IMR-90 (cell line): ENCODE measurements at regions not wholly inside any gene's neighbourhood (a gene's known extent, or its start where the extent isn't known, plus 50 kb on each side); places are given as distances from the start of the nearest gene placed in this dataset.

ENCODE experiments used
- ATAC-seq: fragments of 200-7000 bp; cut with Tn5 transposase; 2 replicates; pipeline ENCODE4 v1.9.1; 2020; ENCODE audit warnings: low read depth, mild to moderate bottlenecking, moderate library complexity
- BruUV-seq: library from RNA; stranded (reverse); fragments of 400-500 nt; replicated peaks from 2 replicates; lab custom pipeline; 2021; lab: Mats Ljungman, UMichigan
- CTCF ChIA-PET: fragments of 300-600 bp; formaldehyde crosslinking; extraction: SDS; loops from one replicate; lab custom pipeline; 2021; ENCODE audit warnings: antibody characterized with exemption; lab: Yijun Ruan, JAX
- POLR2A ChIA-PET: fragments of 300-600 bp; sonication (Branson Sonifier 250); formaldehyde crosslinking; loops from one replicate; lab custom pipeline; 2022; ENCODE audit warnings: antibody characterized with exemption; ENCODE audit not compliant: unreplicated experiment; lab: Charles Lee
- DNase-seq: peaks from one replicate; pipeline ENCODE4 v3.0.0; 2013
- H2AFZ ChIP-seq: replicated peaks from 2 replicates; pipeline ENCODE3; 2013; ENCODE audit warnings: low read length, mild to moderate bottlenecking; ENCODE audit not compliant: poor library complexity
- H2AK5ac ChIP-seq: 2 replicates; pipeline ENCODE4 v1.6.1; 2013; ENCODE audit warnings: low read depth, low read length, inconsistent platforms
- H2AK9ac ChIP-seq: replicated peaks from 2 replicates; pipeline ENCODE3; 2013; ENCODE audit warnings: mild to moderate bottlenecking, low read depth, low read length, moderate library complexity; ENCODE audit not compliant: poor library complexity
- H2BK120ac ChIP-seq: 2 replicates; pipeline ENCODE4 v1.6.1; 2013; ENCODE audit warnings: low read depth, low read length, inconsistent platforms
- H2BK15ac ChIP-seq: 3 replicates; pipeline ENCODE4 v1.6.1; 2013; ENCODE audit warnings: low read depth, low read length, inconsistent platforms
- H2BK20ac ChIP-seq: 2 replicates; pipeline ENCODE4 v1.6.1; 2013; ENCODE audit warnings: low read depth, mild to moderate bottlenecking, inconsistent platforms, low read length, moderate library complexity
- H2BK5ac ChIP-seq: 2 replicates; pipeline ENCODE4 v1.6.1; 2013; ENCODE audit warnings: mild to moderate bottlenecking, low read depth, low read length, inconsistent platforms; ENCODE audit not compliant: poor library complexity, severe bottlenecking
- H3K14ac ChIP-seq: replicated peaks from 2 replicates; pipeline ENCODE4 v1.6.1; 2013; ENCODE audit warnings: low read depth, low read length, inconsistent platforms
- H3K18ac ChIP-seq: 2 replicates; pipeline ENCODE4 v1.6.1; 2013; ENCODE audit warnings: low read depth, low read length, control low read depth
- H3K23ac ChIP-seq: 2 replicates; pipeline ENCODE4 v1.6.1; 2013; ENCODE audit warnings: low read depth, low read length, inconsistent platforms
- H3K27ac ChIP-seq: 2 replicates; pipeline ENCODE4 v1.5.1; 2013; ENCODE audit warnings: mild to moderate bottlenecking, control low read depth, low read length; ENCODE audit not compliant: insufficient read depth
- H3K27me3 ChIP-seq: 2 replicates; pipeline ENCODE4 v1.6.1; 2013; ENCODE audit warnings: low read length; ENCODE audit not compliant: control insufficient read depth, insufficient read depth
- H3K36me3 ChIP-seq: 2 replicates; pipeline ENCODE4 v1.6.1; 2013; ENCODE audit warnings: low read length, mixed read lengths; ENCODE audit not compliant: control insufficient read depth, insufficient read depth
- H3K4ac ChIP-seq: 2 replicates; pipeline ENCODE4 v1.6.1; 2013; ENCODE audit warnings: low read depth, low read length, inconsistent platforms
- H3K4me1 ChIP-seq: 2 replicates; pipeline ENCODE4 v1.6.1; 2013; ENCODE audit warnings: low read length, mixed read lengths; ENCODE audit not compliant: control insufficient read depth, insufficient read depth
- H3K4me2 ChIP-seq: 2 replicates; pipeline ENCODE4 v1.6.1; 2013; ENCODE audit warnings: low read depth, mild to moderate bottlenecking, control low read depth, low read length, moderate library complexity
- H3K4me3 ChIP-seq: 2 replicates; pipeline ENCODE4 v1.5.1; 2013; ENCODE audit warnings: low read depth, mild to moderate bottlenecking, control low read depth, low read length, moderate library complexity; ENCODE audit not compliant: insufficient read depth
- H3K56ac ChIP-seq: 2 replicates; pipeline ENCODE4 v1.6.1; 2013; ENCODE audit warnings: low read length, inconsistent platforms; ENCODE audit not compliant: insufficient read depth; ENCODE audit errors: extremely low read depth
- H3K79me1 ChIP-seq, 2 experiments: 2 replicates each; pipeline ENCODE4 v1.6.1; 2013; ENCODE audit warnings: low read length in 2 of 2, inconsistent platforms in 1 of 2, low read depth in 1 of 2
- H3K9ac ChIP-seq: 2 replicates; pipeline ENCODE4 v1.6.1; 2013; ENCODE audit warnings: low read depth, low read length, control low read depth
- H3K9me1 ChIP-seq: 2 replicates; pipeline ENCODE4 v1.6.1; 2013; ENCODE audit warnings: low read length, inconsistent platforms; ENCODE audit not compliant: insufficient read depth
- H3K9me3 ChIP-seq: 2 replicates; pipeline ENCODE4 v1.6.1; 2013; ENCODE audit warnings: low read length; ENCODE audit not compliant: control insufficient read depth, insufficient read depth
- H4K20me1 ChIP-seq: 2 replicates; pipeline ENCODE4 v1.6.1; 2013; ENCODE audit warnings: low read length, inconsistent platforms; ENCODE audit not compliant: insufficient read depth
- H4K5ac ChIP-seq: 2 replicates; pipeline ENCODE4 v1.6.1; 2013; ENCODE audit warnings: mild to moderate bottlenecking, low read depth, low read length, control low read depth
- H4K8ac ChIP-seq, 2 experiments: 2 replicates each; pipeline ENCODE4 v1.6.1; 2013; ENCODE audit warnings: low read depth in 2 of 2, low read length in 2 of 2, control low read depth in 1 of 2, inconsistent platforms in 1 of 2
- H4K91ac ChIP-seq: 2 replicates; pipeline ENCODE4 v1.6.1; 2013; ENCODE audit warnings: low read depth, low read length, inconsistent platforms; ENCODE audit not compliant: insufficient read depth
- BHLHE40 ChIP-seq: fragments of 150-350 bp; IDR thresholded peaks from 2 replicates; pipeline ENCODE4 v1.6.1; 2016; ENCODE audit warnings: mild to moderate bottlenecking, low read depth, low read length
- CEBPB ChIP-seq: IDR thresholded peaks from 2 replicates; pipeline ENCODE4 v1.6.1; 2012; ENCODE audit warnings: low read depth, low read length, improper control_type of control experiment
- CHD1 ChIP-seq: IDR thresholded peaks from 2 replicates; pipeline ENCODE4 v1.6.1; 2012; ENCODE audit warnings: low read depth, low read length, improper control_type of control experiment
- CTCF ChIP-seq: conservative IDR thresholded peaks from 2 replicates; pipeline ENCODE4 v1.5.1; 2012; ENCODE audit warnings: mild to moderate bottlenecking, low read depth, low read length, improper control_type of control experiment
- ELK1 ChIP-seq: fragments of 150-350 bp; IDR thresholded peaks from 2 replicates; pipeline ENCODE4 v1.6.1; 2016; ENCODE audit warnings: low read depth, mild to moderate bottlenecking, low read length, moderate library complexity, borderline replicate concordance
- FOS ChIP-seq: fragments of 150-350 bp; IDR thresholded peaks from 2 replicates; pipeline ENCODE4 v1.6.1; 2016; ENCODE audit warnings: low read depth, low read length
- MAFK ChIP-seq: IDR thresholded peaks from 2 replicates; pipeline ENCODE4 v1.6.1; 2012; ENCODE audit warnings: low read depth, low read length, improper control_type of control experiment
- MAZ ChIP-seq: IDR thresholded peaks from 2 replicates; pipeline ENCODE4 v1.6.1; 2012; ENCODE audit warnings: low read depth, mild to moderate bottlenecking, low read length, improper control_type of control experiment, moderate library complexity, borderline replicate concordance
- MXI1 ChIP-seq: IDR thresholded peaks from 2 replicates; pipeline ENCODE4 v1.6.1; 2012; ENCODE audit warnings: low read depth, mild to moderate bottlenecking, low read length, moderate library complexity, borderline replicate concordance
- NFE2L2 ChIP-seq: fragments of 150-350 bp; IDR thresholded peaks from 2 replicates; pipeline ENCODE4 v1.6.1; 2016; ENCODE audit warnings: low read depth, mild to moderate bottlenecking, low read length
- POLR2A ChIP-seq: IDR thresholded peaks from 2 replicates; pipeline ENCODE4 v1.6.1; 2012; ENCODE audit warnings: mild to moderate bottlenecking, low read depth, low read length
- RAD21 ChIP-seq: IDR thresholded peaks from 2 replicates; pipeline ENCODE4 v1.6.1; 2012; ENCODE audit warnings: low read length, improper control_type of control experiment
- RCOR1 ChIP-seq: IDR thresholded peaks from 2 replicates; pipeline ENCODE4 v1.6.1; 2012; ENCODE audit warnings: mild to moderate bottlenecking, low read length, improper control_type of control experiment; ENCODE audit not compliant: insufficient replicate concordance
- RFX5 ChIP-seq: IDR thresholded peaks from 2 replicates; pipeline ENCODE4 v1.8.0; 2012; ENCODE audit warnings: low read depth, mild to moderate bottlenecking, low read length, moderate library complexity
- SMC3 ChIP-seq: fragments of 150-350 bp; IDR thresholded peaks from 2 replicates; pipeline ENCODE4 v1.6.1; 2016; ENCODE audit warnings: low read depth, mild to moderate bottlenecking, antibody characterized with exemption, low read length, moderate library complexity
- USF2 ChIP-seq: fragments of 150-350 bp; IDR thresholded peaks from 2 replicates; pipeline ENCODE4 v1.6.1; 2017; ENCODE audit warnings: mild to moderate bottlenecking, antibody characterized with exemption, low read length, low read depth
- WGBS, 2 experiments: methylation state at CpG; one replicate each; pipeline versions ENCODE4 v1.1.5 to v1.1.7; 2013; ENCODE audit warnings: missing lambda C conversion rate in 2 of 2; ENCODE audit not compliant: insufficient read length in 1 of 2; ENCODE audit errors: extremely low coverage in 2 of 2; 5-methylcytosine and 5-hydroxymethylcytosine counted together
- dilution Hi-C: fragments of 300-500 bp; cut with HindIII; formaldehyde crosslinking; loops from one replicate; pipeline ENCODE4 v1.14.3; 2018; ENCODE audit warnings: low sequenced_read_pairs; ENCODE audit not compliant: unreplicated experiment
- in situ Hi-C: fragments of 300-500 bp; cut with MboI; formaldehyde crosslinking; loops from 3 replicates; pipeline ENCODE4 v1.14.3; 2019; ENCODE audit warnings: low sequenced_read_pairs, inconsistent platforms, mixed read lengths
- intact Hi-C: fragments of 100-400 bp; cut with micrococcal nuclease; formaldehyde crosslinking; loops from 2 replicates; pipeline ENCODE4 v1.10.0; 2022

- in situ Hi-C loops (no loop called here), intact Hi-C loops (no loop called here), dilution Hi-C loops (no loop called here)
- Histone ChIP-seq H2AK9ac (no peak overlapping the region), H3K36me3 (no peaks in the 10 kb centered on the region), H3K23ac (no peak overlapping the region), H4K20me1 (no peaks in the 10 kb centered on the region), H2BK20ac (no peak overlapping the region), H4K5ac (no peak overlapping the region), H3K4ac (no peak overlapping the region), H2BK120ac (no peak overlapping the region), H2BK5ac (no peak overlapping the region), H3K9ac (no peak overlapping the region), H2AK5ac (no peak overlapping the region), H3K18ac (no peak overlapping the region), H4K8ac (no peak overlapping the region), H2BK15ac (no peak overlapping the region), H3K14ac (no peak overlapping the region), H4K91ac (no peak overlapping the region), H3K79me1 (no peaks in the 10 kb centered on the region), H3K9me3 (no peaks in the 10 kb centered on the region), H3K4me3 (no peak overlapping the region), H3K4me1 (no peaks in the 10 kb centered on the region), H3K56ac (no peak overlapping the region), H3K27me3 (no peaks in the 10 kb centered on the region), H3K9me1 (no peaks in the 10 kb centered on the region), H3K4me2 (no peak overlapping the region), H2AFZ (no peak overlapping the region), H3K27ac (no peak overlapping the region)
- no peak for DNase-seq
- ChIA-PET CTCF (no interaction called here), POLR2A (no interaction called here)
- TF ChIP-seq RCOR1 (no peak), MXI1 (no peak), MAFK (no peak), CHD1 (no peak), NFE2L2 (no peak), RAD21 (no peak), ELK1 (no peak), MAZ (no peak), CTCF (no peak), POLR2A (no peak), FOS (no peak), CEBPB (no peak), RFX5 (no peak), BHLHE40 (no peak), USF2 (no peak), SMC3 (no peak)
- no TSS peak for BruUV-seq
- WGBS, 2 experiments = no CpG with 5 or more reads among the region's 3 CpGs
- no peak for ATAC-seq
Measured at GRCh38 chr6:67717281-67717680, 917.8 kb upstream of the ADGRB3 start.
